UCSD-AML1 (cell line): ENCODE measurements at regions not wholly inside any gene's neighbourhood (a gene's known extent, or its start where the extent isn't known, plus 50 kb on each side); places are given as distances from the start of the nearest gene placed in this dataset.
"Not testable (repeated sequence)": the region's sequence is repeated elsewhere in the genome, so short reads cannot be mapped to it uniquely, and the experiment has no call there.

ENCODE experiments used
- DNase-seq: peaks from one replicate; lab custom pipeline; 2025; ENCODE audit not compliant: unreplicated experiment; lab: John Stamatoyannopoulos, UW

- no peak for DNase-seq
Observed at GRCh38 chr9:109972026-109972882, 192.3 kb downstream of the PALM2AKAP2 start.

DNA sequence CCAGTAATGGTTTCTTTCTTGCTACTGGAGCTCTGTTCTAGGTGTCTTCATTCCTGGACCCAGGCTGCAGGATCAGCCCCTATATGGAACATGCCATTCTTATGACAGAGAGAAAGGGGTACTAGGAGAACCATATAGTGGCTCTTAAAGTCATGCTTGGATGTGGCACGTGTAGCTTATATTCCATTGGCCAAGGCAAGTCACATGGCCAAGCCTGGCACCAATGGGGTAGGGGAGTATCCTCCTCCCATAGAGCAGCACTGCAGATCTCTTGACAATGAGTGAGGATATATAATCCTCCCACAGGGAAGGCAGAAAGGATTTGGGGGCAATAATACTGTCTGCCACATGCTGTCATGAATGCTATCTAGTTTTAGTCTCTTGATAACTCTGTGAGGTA, 193.3 kb downstream of the PALM2AKAP2 start:
- DNase-seq = no peak

DNA sequence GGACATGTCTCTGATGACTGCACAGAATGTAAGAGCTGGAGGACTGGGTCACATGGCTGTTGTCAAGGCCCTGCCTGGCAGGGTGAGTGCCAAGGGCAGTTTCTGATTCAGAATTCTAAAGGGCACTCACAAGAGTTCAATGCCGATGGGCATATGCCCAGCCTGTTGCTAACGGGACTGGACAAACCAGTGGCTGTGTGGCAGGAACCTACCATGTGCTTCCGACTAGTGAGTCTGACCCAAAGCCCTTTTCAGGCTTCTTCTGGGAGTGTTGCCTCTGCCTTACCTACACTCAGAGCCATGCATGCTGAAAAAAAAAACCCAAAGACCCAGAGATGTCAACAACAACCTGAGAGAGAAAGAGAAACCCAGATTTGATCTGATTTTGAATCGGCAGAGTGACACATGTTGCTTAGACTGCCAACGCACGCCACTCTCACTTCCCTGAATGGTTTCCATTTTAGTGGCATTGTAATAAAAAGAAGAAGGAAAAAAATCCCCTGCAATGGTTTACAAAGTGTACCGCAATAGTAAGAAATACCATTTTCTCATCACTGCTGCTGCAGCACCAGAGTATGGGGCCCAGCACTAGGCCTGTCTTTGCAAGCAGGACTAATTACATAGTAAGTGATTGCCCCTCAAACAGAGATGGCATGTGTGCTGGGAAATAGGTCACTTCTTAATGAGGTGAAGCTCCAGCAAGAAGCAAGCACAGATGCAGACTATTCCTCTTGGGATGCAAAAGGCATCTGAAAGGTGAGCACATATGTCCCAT, 194.3 kb downstream of the PALM2AKAP2 start:
- DNase-seq = no peak

GRCh38 chr9:109974918-109975276, 194.9 kb downstream of the PALM2AKAP2 start:
- no peak for DNase-seq

DNA sequence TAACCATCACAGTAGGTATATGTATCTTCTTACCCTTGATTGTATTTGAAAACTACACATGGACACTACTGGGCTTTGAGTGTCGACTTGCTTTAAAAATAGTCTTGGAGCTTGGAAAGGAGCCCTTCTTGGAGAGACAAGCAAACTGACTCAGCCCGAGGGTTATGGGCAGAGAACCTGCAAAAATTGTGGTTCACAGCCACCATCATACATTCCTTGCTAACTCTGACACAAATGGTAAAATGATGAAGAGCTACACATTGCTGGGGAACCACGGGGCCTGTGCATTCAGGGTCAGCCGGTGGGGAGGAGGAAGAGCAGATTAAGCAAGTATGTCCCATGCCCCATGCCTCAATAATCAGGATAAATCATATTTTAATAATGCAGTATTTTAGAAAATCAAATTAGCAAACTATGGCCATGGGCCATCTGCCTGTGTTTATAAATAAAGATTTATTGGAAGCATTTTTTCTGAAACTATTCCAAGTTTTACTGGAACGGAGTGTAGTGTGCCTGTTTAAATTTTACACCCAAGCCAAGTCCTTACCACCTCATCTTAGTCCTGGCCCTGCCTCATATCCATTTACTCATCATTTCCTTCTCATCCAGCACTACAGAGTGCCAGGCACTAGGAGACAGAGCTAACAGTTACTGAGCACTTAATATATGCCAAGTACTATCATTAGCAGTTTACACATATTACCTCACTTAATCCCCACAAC, 195.7 kb downstream of the PALM2AKAP2 start:
- DNase-seq = no peak

DNA sequence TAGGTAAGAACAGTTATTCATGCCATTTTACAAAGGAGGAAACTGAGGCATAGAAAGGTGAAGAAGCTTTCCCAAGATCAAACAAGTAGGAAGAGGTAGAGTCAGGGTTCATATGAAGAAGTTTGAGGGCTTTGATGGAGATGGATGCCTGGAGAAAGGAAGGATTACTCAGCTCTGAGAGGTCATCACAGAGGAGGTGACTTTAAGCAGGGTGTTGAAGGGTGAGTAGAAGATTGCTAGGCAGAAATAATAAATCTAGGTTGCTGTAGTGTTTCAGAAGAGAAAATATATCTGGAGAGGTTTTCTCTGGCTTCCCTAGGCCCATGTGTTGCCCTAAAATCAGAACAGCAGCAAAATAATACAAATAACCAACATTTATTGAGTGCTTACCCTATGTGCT, 196.3 kb downstream of the PALM2AKAP2 start:
- no peak for DNase-seq

DNA sequence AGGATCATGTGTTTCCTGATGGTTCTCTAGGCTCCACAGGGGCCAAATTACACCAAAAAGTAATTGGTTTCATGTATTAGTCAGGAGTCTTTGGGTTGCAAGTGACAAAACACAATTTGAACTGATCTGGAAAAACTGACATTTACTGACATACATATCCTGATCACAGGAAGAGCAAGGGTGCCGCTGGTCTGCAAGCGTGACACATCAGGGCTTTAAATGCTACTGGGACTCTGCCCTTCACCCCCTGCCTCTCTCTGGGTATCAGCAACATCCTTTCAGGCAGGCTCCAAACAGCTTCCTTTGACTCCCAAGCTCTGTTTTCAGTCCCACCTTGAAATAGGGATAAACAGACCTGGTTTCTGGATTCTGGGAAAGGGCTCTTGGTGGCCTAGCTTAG, 197.5 kb downstream of the PALM2AKAP2 start:
- no peak for DNase-seq

- DNase-seq = no peak
Observed at GRCh38 chr9:109981091-109981490, 201.1 kb downstream of the PALM2AKAP2 start.

DNA sequence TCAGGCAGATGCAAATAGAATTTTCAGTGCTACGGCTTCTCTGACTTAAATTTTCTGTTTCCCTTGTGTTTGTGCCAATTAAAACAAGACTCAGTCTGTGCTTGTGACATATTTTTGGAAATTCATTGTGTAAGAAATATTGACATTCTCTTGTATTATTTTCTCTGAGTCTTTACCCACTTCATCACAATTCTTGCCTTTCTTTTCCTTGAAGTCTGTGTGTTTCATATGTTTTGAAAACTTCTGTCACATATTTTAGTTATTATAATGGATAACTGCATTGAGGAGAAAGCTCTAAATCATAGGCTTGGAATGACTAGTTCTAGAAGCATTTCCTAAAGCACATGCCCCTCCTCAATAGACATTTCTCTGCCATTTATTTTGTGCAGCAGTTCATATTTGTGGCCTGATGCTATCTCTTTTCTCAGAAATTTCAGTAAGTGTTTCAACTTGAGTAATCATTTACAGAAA, 206.6 kb downstream of the PALM2AKAP2 start:
- DNase-seq = no peak

- DNase-seq = no peak
Observed at GRCh38 chr9:109989296-109989695, 209.3 kb downstream of the PALM2AKAP2 start.

DNA sequence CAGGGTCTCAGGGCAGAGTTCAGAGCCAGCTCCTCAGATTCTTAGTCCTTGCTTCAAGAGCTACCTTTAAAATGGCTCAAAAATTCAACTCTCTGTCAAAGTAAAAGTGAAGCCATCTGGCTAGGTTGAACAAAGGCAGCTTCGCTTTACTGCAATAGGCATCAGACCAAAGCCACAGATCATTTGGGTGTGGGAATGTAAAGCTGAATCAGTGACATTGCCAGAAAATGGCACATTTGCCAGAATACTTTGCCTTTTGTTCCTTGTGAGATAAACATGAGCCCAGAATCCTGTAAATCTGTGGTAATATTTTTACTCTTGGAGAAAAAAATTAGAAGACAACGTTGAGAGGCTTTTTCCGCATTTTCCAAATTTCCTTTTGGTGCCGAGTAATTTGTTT, 210.5 kb downstream of the PALM2AKAP2 start:
- DNase-seq = no peak

DNA sequence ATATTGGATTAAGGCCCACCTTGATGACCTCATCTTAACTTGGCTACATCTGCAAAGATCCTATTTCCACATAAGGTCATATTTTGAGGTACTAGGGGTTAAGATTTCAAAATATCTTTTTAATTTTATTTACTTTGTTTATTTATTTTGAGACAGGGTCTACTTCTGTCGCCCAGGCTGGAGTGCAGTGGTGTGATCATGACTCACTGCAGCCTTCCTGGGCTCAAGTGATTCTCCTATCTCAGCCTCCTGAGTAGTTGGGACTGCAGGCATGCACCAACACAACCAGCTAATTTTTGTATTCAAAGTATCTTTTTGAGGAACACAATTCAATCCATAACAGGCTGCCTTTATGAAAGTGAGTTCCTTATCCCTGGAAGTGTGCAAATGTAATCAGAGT, 212.3 kb downstream of the PALM2AKAP2 start:
- no peak for DNase-seq

DNA sequence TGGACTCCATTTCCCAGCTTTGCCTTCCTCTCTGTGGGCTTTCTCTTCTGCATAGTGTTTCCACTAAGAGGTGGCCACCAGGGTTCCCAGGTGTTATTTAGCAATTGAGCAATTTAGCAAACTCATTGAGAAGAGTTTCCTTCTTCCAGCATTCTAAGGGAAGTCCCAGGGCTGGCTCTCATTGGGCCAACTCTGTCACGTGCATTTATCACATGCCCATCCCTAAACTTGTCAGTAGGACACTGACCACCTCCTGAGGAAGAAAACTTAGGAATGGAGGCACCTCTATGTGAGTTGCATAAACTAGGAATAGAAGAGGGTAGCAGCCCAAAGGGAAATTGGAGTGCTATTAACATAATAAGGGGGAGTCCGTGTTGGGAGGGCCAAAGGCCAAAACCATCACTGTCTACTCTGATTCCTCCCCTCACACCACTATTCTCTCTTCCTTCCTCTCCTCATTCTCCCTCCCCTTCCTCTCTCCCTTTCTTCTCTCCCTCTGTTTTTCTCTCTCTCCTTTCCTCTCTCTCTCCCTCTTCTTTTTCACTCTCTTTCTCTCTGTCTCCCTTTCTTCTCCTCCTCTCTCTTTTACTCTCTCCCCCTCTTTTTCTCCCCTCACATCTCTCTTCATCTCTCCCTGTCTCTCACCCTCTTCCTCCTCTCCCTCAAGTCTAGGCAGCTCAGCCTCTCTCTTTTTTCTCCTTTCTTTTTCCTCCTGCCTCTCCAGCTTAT, 213.4 kb downstream of the PALM2AKAP2 start:
- DNase-seq = no peak

GRCh38 chr9:109994141-109994540, 213.8 kb downstream of the C9orf152 start:
- DNase-seq = no peak

DNA sequence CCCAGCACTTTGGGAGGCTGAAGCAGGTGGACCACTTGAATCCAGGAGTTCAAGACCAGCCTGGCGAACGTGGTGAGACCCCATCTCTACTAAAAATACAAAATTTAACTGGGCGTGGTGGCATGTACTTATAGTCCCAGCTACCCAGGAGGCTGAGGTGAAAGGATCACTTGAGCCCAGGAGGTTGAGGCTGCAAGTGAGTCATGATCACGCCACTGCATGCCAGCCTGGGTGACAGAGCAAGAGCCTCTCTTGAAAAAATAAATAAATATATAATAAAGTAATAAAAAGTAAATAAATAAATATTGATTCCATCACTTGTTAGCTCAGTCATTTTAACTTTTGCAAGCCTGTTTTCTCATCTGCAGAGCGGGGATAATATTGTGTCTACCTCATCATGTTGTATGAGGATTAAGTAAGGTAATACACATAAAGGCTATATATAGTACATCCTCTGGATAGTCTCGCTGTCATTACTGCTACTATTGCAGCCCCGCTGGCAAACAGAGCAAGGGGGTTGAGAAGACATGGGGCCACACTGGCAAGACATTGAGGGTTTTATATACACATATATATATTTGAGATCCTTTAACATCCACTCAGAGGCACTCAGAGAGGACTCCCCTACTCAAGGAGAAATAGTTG, 210.9 kb downstream of the C9orf152 start:
- no peak for DNase-seq

GRCh38 chr9:109997682-109998081, 210.3 kb downstream of the C9orf152 start:
- DNase-seq = no peak

GRCh38 chr9:110005521-110005920, 202.4 kb downstream of the C9orf152 start:
- DNase-seq = not testable (repeated sequence)

DNA sequence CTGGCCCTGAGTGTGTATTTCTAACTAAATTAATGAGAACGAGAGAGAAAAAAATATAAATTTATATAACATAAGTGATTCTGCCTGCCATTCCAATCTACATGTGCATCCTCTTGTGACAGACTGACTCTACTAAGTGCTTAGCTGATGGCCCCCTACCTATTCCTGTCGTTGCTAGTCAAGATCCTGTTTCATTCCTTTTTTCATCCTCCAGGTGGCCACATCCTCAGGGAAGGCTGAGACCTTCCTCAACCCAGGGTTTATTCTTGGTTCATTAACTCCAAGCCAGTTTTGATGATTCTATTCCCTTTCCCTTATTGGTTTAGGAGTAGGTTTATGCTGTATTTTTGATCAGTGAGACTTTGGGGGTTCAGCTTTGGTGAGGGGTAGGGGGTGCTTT, 201.3 kb downstream of the C9orf152 start:
- DNase-seq = no peak

DNA sequence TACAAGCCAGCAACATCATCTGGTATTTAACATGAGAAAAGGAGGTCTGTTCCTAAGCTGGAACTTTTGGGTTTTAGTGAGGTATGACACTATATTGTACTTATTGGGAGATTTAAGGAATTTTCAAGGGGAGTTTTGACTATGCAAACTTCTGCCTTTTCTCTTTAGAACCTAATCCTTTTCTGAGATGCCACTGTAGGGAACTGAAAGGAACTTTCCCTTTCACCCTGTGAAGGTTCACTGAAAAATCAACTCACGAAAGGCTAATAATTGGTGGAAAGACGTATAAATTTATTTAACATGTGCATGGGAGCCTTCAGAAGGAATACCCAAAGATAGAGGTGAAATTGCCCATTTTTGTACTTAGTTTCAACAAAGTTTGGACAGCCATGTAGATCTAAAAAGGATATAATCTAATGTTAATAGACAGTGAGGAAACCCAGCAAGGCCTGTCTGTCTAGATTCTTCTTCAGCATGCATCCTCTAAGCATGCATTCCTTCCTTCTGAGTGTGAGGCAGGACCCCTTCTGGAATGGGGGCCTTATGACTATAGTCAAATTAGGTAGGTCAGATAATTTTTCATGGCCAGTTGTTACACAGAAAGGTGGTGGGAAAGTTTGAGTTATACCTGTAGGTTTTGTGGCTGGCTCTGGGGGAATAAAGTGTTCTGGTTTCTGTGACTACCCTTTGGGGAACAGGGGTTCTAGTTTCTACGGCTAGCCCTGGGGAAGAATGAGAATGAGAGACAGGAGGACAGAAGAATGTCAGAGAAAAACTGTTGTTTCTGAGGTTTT, 200.3 kb downstream of the C9orf152 start:
- no peak for DNase-seq

- no peak for DNase-seq
Observed at GRCh38 chr9:110008663-110009062, 199.3 kb downstream of the C9orf152 start.
